Panc1 (cell line): ENCODE measurements at regions not wholly inside any gene's neighbourhood (a gene's known extent, or its start where the extent isn't known, plus 50 kb on each side); places are given as distances from the start of the nearest gene placed in this dataset.

Experiments used
- ATAC-seq: fragments of 200-7000 bp; cut with Tn5 transposase; 2 replicates; pipeline ENCODE4 v1.9.1; 2020; ENCODE audit warnings: mild to moderate bottlenecking, moderate library complexity
- BruUV-seq: library from RNA; stranded (reverse); fragments of 400-500 nt; replicated peaks from 2 replicates; lab custom pipeline; 2021; lab: Mats Ljungman, UMichigan
- CTCF ChIA-PET: fragments of 300-600 bp; sonication (Branson Sonifier 250); formaldehyde crosslinking; loops from one replicate; lab custom pipeline; 2022; ENCODE audit warnings: antibody characterized with exemption; lab: Charles Lee
- POLR2A ChIA-PET: fragments of 300-600 bp; sonication (Branson Sonifier 250); formaldehyde crosslinking; loops from one replicate; lab custom pipeline; 2022; ENCODE audit warnings: antibody characterized with exemption; lab: Charles Lee
- DNase-seq: peaks from one replicate; pipeline ENCODE4 v3.0.0-alpha.2; 2010; ENCODE audit warnings: low read depth, low spot score
- H3K27ac ChIP-seq: 2 replicates; pipeline ENCODE4 v1.5.1; 2011; ENCODE audit warnings: mild to moderate bottlenecking, low read length, inconsistent platforms
- H3K27me3 ChIP-seq: fragments of 200-500 bp; sonication (Bioruptor generic); 2 replicates; pipeline ENCODE4 v1.6.0; 2014; ENCODE audit warnings: low read length, inconsistent platforms; ENCODE audit not compliant: control insufficient read depth, insufficient read depth
- H3K36me3 ChIP-seq: fragments of 200-500 bp; sonication (Bioruptor generic); 2 replicates; pipeline ENCODE4 v1.5.1; 2014; ENCODE audit warnings: inconsistent platforms, mild to moderate bottlenecking, low read length, moderate library complexity; ENCODE audit not compliant: control insufficient read depth, insufficient read depth
- H3K4me1 ChIP-seq: 2 replicates; pipeline ENCODE4 v1.5.1; 2011; ENCODE audit warnings: inconsistent platforms, mild to moderate bottlenecking, low read length, moderate library complexity; ENCODE audit not compliant: control insufficient read depth, insufficient read depth
- H3K4me3 ChIP-seq, 2 experiments: 2 replicates each; pipeline ENCODE4 v1.5.1; 2011 to 2012; ENCODE audit warnings: low read depth in 2 of 2, low read length in 2 of 2, mild to moderate bottlenecking in 2 of 2, inconsistent platforms in 1 of 2, moderate library complexity in 1 of 2
- H3K9me3 ChIP-seq: fragments of 200-500 bp; sonication (Bioruptor generic); 2 replicates; pipeline ENCODE4 v1.5.1; 2014; ENCODE audit warnings: low read depth, mild to moderate bottlenecking, inconsistent platforms, low read length, moderate library complexity; ENCODE audit not compliant: control insufficient read depth, insufficient read depth
- CTCF ChIP-seq: fragments of 450-650 bp; IDR thresholded peaks from 2 replicates; pipeline ENCODE4 v1.5.1; 2017; ENCODE audit warnings: mild to moderate bottlenecking
- POLR2AphosphoS5 ChIP-seq: IDR thresholded peaks from 2 replicates; pipeline ENCODE4 v1.6.1; 2012; ENCODE audit warnings: mild to moderate bottlenecking, low read depth, low read length, moderate library complexity
- REST ChIP-seq, 2 experiments: IDR thresholded peaks; 2 replicates each; pipeline ENCODE4 v1.6.1; 2011 to 2012; ENCODE audit warnings: low read depth in 2 of 2, control low read depth in 1 of 2, low read length in 1 of 2, mild to moderate bottlenecking in 1 of 2, moderate library complexity in 1 of 2; ENCODE audit not compliant: insufficient read depth in 1 of 2
- SIN3A ChIP-seq: IDR thresholded peaks from 2 replicates; pipeline ENCODE4 v1.6.1; 2012; ENCODE audit warnings: low read depth, mild to moderate bottlenecking, low read length, moderate library complexity, borderline replicate concordance; ENCODE audit not compliant: insufficient read depth
- TCF7L2 ChIP-seq: IDR thresholded peaks from 2 replicates; pipeline ENCODE4 v1.6.1; 2011; ENCODE audit warnings: mild to moderate bottlenecking, low read depth, low read length, inconsistent platforms
- in situ Hi-C: cut with HindIII; loops from 2 replicates; pipeline ENCODE4 v1.10.0; 2016; ENCODE audit warnings: low sequenced_read_pairs, low pct_unique_long_range_greater_than_20kb
- intact Hi-C: fragments of 100-400 bp; cut with micrococcal nuclease; formaldehyde crosslinking; loops from one replicate; pipeline ENCODE4 v1.10.0; 2022; ENCODE audit not compliant: unreplicated experiment

- Histone ChIP-seq H3K9me3 (no peaks in the 10 kb centered on the region), H3K27me3 (no peaks in the 10 kb centered on the region), H3K4me1 (peaks cover 34% of the 10 kb centered on the region), H3K36me3 (no peaks in the 10 kb centered on the region), H3K27ac (peak overlapping the region; percentile 72), H3K4me3 (peak overlapping the region; percentile 47 to 62)
- POLR2A ChIA-PET, result interaction anchor here (0.5 to 0.6 kb wide), 2 partner anchors 127 to 133 kb away, joined by 4 to 8 read pairs; partner anchors contain the start of gene HES1
- peak; percentile 92 for ATAC-seq
- intact Hi-C loops, result loop anchor here (2.0 kb wide), 2 partner anchors 131 kb away; no protein-coding TSS in a partner anchor
- DNase-seq, result peak; percentile 71
- BruUV-seq, result no TSS peak
- in situ Hi-C loops, result no loop called here
- TF ChIP-seq SIN3A (0 out of 2 replicates have a peak, but pooled peaks have one; percentile 42), POLR2AphosphoS5 (no peak; the same call in none of the 2 replicates), REST (IDR thresholded peaks at IDR 0.05; ENCODE audit: insufficient read depth in 1 of 2, low read depth in 2 of 2, low read length in 1 of 2) (no peak), CTCF (no peak), TCF7L2 (peak; percentile 61; the same call in 1 of the 2 replicates)
- CTCF ChIA-PET, result no interaction called here
Measured at GRCh38 chr3:194003114-194004057, 132.6 kb upstream of the HES1 start.

GRCh38 chr3:194005930-194006501 is 129.9 kb upstream of the HES1 start:
- ATAC-seq (no peak), DNase-seq (no peak)
- H3K27ac ChIP-seq, result 0 out of 2 replicates have a peak overlapping the region, but pooled peaks have one; percentile 2
- no peaks in the 10 kb centered on the region for H3K9me3 ChIP-seq
- H3K27me3 ChIP-seq, result no peaks in the 10 kb centered on the region
- CTCF ChIA-PET, result no interaction called here
- H3K36me3 ChIP-seq, result no peaks in the 10 kb centered on the region
- intact Hi-C loops, result no loop called here
- POLR2A ChIA-PET, result no interaction called here
- in situ Hi-C loops, result no loop called here
- BruUV-seq, result no TSS peak
- H3K4me1 ChIP-seq, result peaks cover 34% of the 10 kb centered on the region
- no peak overlapping the region for H3K4me3 ChIP-seq
- TF ChIP-seq SIN3A (no peak), CTCF (no peak), POLR2AphosphoS5 (no peak), TCF7L2 (no peak), REST (IDR thresholded peaks at IDR 0.05; ENCODE audit: insufficient read depth in 1 of 2, low read depth in 2 of 2, low read length in 1 of 2) (no peak)
